GM19397 (cell line): ENCODE measurements at regions not wholly inside any gene's neighbourhood (a gene's known extent, or its start where the extent isn't known, plus 50 kb on each side); places are given as distances from the start of the nearest gene placed in this dataset.
"Not testable (repeated sequence)": the region's sequence is repeated elsewhere in the genome, so short reads cannot be mapped to it uniquely, and the experiment has no call there.

ENCODE experiments used
- ATAC-seq: cut with Tn5 transposase; IDR thresholded peaks from one replicate; pipeline ENCODE4 v1.9.1; 2021; ENCODE audit warnings: mild to moderate bottlenecking, moderate library complexity; ENCODE audit not compliant: unreplicated experiment

- not testable (repeated sequence) for ATAC-seq
Measured at GRCh38 chr2:131738533-131738932, 210.8 kb downstream of the CCDC74A start.

GRCh38 chr2:131738996-131739434 is 211.3 kb downstream of the CCDC74A start:
- not testable (repeated sequence) for ATAC-seq

- no peak for ATAC-seq
Measured at GRCh38 chr2:131753640-131754561, 226.2 kb downstream of the CCDC74A start.

- no peak for ATAC-seq
Measured at GRCh38 chr2:131754929-131755720, 227.4 kb downstream of the CCDC74A start.

GRCh38 chr2:131756141-131756907 is 228.6 kb downstream of the CCDC74A start:
- ATAC-seq = no peak

- ATAC-seq = not testable (repeated sequence)
Measured at GRCh38 chr2:131758941-131759340, 231.3 kb downstream of the CCDC74A start.

- not testable (repeated sequence) for ATAC-seq
Measured at GRCh38 chr2:131774955-131775555, 247.4 kb downstream of the CCDC74A start.

- ATAC-seq = not testable (repeated sequence)
Measured at GRCh38 chr2:131775903-131776506, 248.3 kb downstream of the CCDC74A start.

- not testable (repeated sequence) for ATAC-seq
Measured at GRCh38 chr2:131780446-131780845, 252.8 kb downstream of the CCDC74A start.

GRCh38 chr2:131801210-131801744 is 273.6 kb downstream of the CCDC74A start:
- ATAC-seq = peak; percentile 35

GRCh38 chr2:131801745-131802350 is 274.2 kb downstream of the CCDC74A start:
- peak; percentile 97 for ATAC-seq

GRCh38 chr2:131802351-131802836 is 274.7 kb downstream of the CCDC74A start:
- not testable (repeated sequence) for ATAC-seq

- ATAC-seq = not testable (repeated sequence)
Measured at GRCh38 chr2:131803237-131803636, 275.5 kb downstream of the CCDC74A start.

GRCh38 chr2:131812605-131813004 is 284.9 kb downstream of the CCDC74A start:
- not testable (repeated sequence) for ATAC-seq

GRCh38 chr2:131813378-131813777 is 285.7 kb downstream of the CCDC74A start:
- ATAC-seq = not testable (repeated sequence)

- not testable (repeated sequence) for ATAC-seq
Measured at GRCh38 chr2:131818267-131818973, 290.7 kb downstream of the CCDC74A start.

- not testable (repeated sequence) for ATAC-seq
Measured at GRCh38 chr2:131822237-131822721, 294.6 kb downstream of the CCDC74A start.

GRCh38 chr2:131823058-131823457 is 295.4 kb downstream of the CCDC74A start:
- ATAC-seq = not testable (repeated sequence)
